ENCODE measurements at regions not wholly inside any gene's neighbourhood (a gene's known extent, or its start where the extent isn't known, plus 50 kb on each side); places are given as distances from the start of the nearest gene placed in this dataset.

- no peaks in the 10 kb centered on the region for H3K9me3 Mint-ChIP-seq
- H3K4me3 Mint-ChIP-seq = no peak overlapping the region
- no peak for ATAC-seq (replicated peaks)
- no peak overlapping the region for H3K27ac Mint-ChIP-seq
- H3K4me1 Mint-ChIP-seq = no peaks in the 10 kb centered on the region
- H3K36me3 Mint-ChIP-seq (ENCODE audit: low read depth) = no peaks in the 10 kb centered on the region
- no peaks in the 10 kb centered on the region for H3K27me3 Mint-ChIP-seq
Observed at GRCh38 chr2:12087175-12087574, 340.7 kb downstream of the LPIN1 start.

GRCh38 chr2:12087671-12088380, 341.4 kb downstream of the LPIN1 start:
- no peak overlapping the region for H3K4me3 Mint-ChIP-seq
- H3K27me3 Mint-ChIP-seq = no peaks in the 10 kb centered on the region
- no peaks in the 10 kb centered on the region for H3K4me1 Mint-ChIP-seq
- ATAC-seq (replicated peaks) = no peak
- no peak overlapping the region for H3K27ac Mint-ChIP-seq
- no peaks in the 10 kb centered on the region for H3K36me3 Mint-ChIP-seq (ENCODE audit: low read depth)
- H3K9me3 Mint-ChIP-seq = no peaks in the 10 kb centered on the region

GRCh38 chr2:12089001-12089400, 342.6 kb downstream of the LPIN1 start:
- Mint-ChIP-seq H3K27me3 (no peaks in the 10 kb centered on the region), H3K4me1 (no peaks in the 10 kb centered on the region), H3K4me3 (no peak overlapping the region), H3K27ac (no peak overlapping the region), H3K36me3 (ENCODE audit: low read depth) (no peaks in the 10 kb centered on the region), H3K9me3 (no peaks in the 10 kb centered on the region)
- no peak for ATAC-seq (replicated peaks)

GRCh38 chr2:12089496-12089895, 343.1 kb downstream of the LPIN1 start:
- no peaks in the 10 kb centered on the region for H3K36me3 Mint-ChIP-seq (ENCODE audit: low read depth)
- H3K27ac Mint-ChIP-seq = no peak overlapping the region
- no peaks in the 10 kb centered on the region for H3K27me3 Mint-ChIP-seq
- H3K9me3 Mint-ChIP-seq = peaks cover 3% of the 10 kb centered on the region
- no peak overlapping the region for H3K4me3 Mint-ChIP-seq
- H3K4me1 Mint-ChIP-seq = no peaks in the 10 kb centered on the region
- no peak for ATAC-seq (replicated peaks)

GRCh38 chr2:12090072-12090471, 343.6 kb downstream of the LPIN1 start:
- Mint-ChIP-seq H3K9me3 (peaks cover 3% of the 10 kb centered on the region), H3K4me3 (no peak overlapping the region), H3K27me3 (no peaks in the 10 kb centered on the region), H3K27ac (no peak overlapping the region), H3K4me1 (no peaks in the 10 kb centered on the region), H3K36me3 (ENCODE audit: low read depth) (no peaks in the 10 kb centered on the region)
- ATAC-seq (replicated peaks) = no peak

DNA sequence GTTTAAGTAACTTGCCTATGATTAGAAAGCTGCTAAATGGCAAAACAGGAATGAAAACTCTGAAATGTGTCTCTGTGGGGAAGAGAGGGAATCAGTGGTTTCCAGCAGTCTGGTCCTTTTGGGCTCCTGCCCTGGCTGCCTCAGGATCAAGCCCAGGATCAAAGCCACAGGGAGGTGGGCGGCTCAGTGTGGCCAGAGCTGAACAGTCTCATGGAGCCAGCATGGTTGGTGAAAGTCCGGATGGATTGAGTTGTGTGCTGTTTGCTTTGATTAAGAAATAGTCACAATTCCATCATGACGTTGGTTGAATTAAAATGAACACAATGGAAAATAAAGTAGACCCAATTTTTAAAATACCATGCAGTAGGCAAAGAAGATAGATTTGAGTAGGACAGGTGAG, 344.2 kb downstream of the LPIN1 start:
- Mint-ChIP-seq H3K27me3 (no peaks in the 10 kb centered on the region), H3K9me3 (peaks cover 3% of the 10 kb centered on the region), H3K4me3 (no peak overlapping the region), H3K36me3 (ENCODE audit: low read depth) (no peaks in the 10 kb centered on the region), H3K4me1 (no peaks in the 10 kb centered on the region), H3K27ac (no peak overlapping the region)
- no peak for ATAC-seq (replicated peaks)

GRCh38 chr2:12091201-12091806, 344.9 kb downstream of the LPIN1 start:
- Mint-ChIP-seq H3K36me3 (ENCODE audit: low read depth) (no peaks in the 10 kb centered on the region), H3K9me3 (peaks cover 3% of the 10 kb centered on the region), H3K27me3 (no peaks in the 10 kb centered on the region), H3K27ac (no peak overlapping the region), H3K4me3 (no peak overlapping the region), H3K4me1 (no peaks in the 10 kb centered on the region)
- no peak for ATAC-seq (replicated peaks)

DNA sequence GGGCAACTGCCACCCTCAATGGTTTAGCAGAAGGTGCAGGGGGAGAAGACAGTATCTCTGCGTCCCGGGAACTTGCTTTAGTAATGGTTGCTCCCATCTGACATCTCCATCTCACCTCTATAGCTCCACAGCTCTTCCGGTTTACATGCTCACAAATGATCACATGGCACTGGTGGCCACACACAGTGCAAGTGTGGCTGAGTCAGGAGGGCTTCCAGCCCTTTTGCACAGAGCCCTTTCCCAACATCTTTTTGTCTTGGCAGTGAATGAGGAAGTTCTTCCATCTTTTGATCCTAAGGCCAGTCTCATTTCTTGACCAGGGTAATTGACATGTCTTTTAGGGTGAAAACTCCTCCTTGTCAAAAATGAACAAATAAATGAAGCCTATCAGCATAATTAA, 347.7 kb downstream of the LPIN1 start:
- no peaks in the 10 kb centered on the region for H3K36me3 Mint-ChIP-seq (ENCODE audit: low read depth)
- H3K9me3 Mint-ChIP-seq = peaks cover 3% of the 10 kb centered on the region
- no peak for ATAC-seq (replicated peaks)
- no peak overlapping the region for H3K4me3 Mint-ChIP-seq
- no peak overlapping the region for H3K27ac Mint-ChIP-seq
- H3K4me1 Mint-ChIP-seq = no peaks in the 10 kb centered on the region
- no peaks in the 10 kb centered on the region for H3K27me3 Mint-ChIP-seq

- no peaks in the 10 kb centered on the region for H3K36me3 Mint-ChIP-seq (ENCODE audit: low read depth)
- H3K27ac Mint-ChIP-seq = no peak overlapping the region
- H3K27me3 Mint-ChIP-seq = no peaks in the 10 kb centered on the region
- no peak overlapping the region for H3K4me3 Mint-ChIP-seq
- peaks cover 3% of the 10 kb centered on the region for H3K9me3 Mint-ChIP-seq
- peaks cover 5% of the 10 kb centered on the region for H3K4me1 Mint-ChIP-seq
- ATAC-seq (replicated peaks) = no peak
Observed at GRCh38 chr2:12096051-12096787, 349.8 kb downstream of the LPIN1 start.

GRCh38 chr2:12096788-12097449, 350.5 kb downstream of the LPIN1 start:
- H3K36me3 Mint-ChIP-seq (ENCODE audit: low read depth) = no peaks in the 10 kb centered on the region
- peaks cover 7% of the 10 kb centered on the region for H3K9me3 Mint-ChIP-seq
- H3K4me1 Mint-ChIP-seq = peaks cover 5% of the 10 kb centered on the region
- no peak overlapping the region for H3K4me3 Mint-ChIP-seq
- H3K27ac Mint-ChIP-seq = no peak overlapping the region
- H3K27me3 Mint-ChIP-seq = no peaks in the 10 kb centered on the region
- no peak for ATAC-seq (replicated peaks)

DNA sequence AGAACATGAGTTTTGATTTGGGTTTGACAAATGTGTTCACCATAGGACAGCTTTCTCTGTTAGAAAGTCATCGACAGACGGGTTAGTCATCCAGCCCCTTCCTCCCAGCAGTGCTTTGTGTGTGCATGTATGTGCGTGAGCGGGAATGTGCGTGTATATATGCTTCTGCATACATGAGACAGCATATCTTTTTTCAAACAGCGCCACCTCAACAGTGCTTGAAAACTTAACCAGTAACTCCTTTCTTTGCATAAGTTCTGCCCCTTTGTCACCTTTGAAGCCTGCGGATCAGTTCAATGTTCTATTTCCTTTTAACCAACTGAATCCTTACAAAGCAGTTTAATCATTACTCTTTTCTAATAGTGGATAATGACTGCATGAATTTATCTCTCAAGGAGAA, 351.4 kb downstream of the LPIN1 start:
- Mint-ChIP-seq H3K4me3 (no peak overlapping the region), H3K4me1 (peaks cover 5% of the 10 kb centered on the region), H3K27ac (no peak overlapping the region), H3K9me3 (peaks cover 7% of the 10 kb centered on the region), H3K27me3 (no peaks in the 10 kb centered on the region), H3K36me3 (ENCODE audit: low read depth) (no peaks in the 10 kb centered on the region)
- ATAC-seq (replicated peaks) = no peak

- Mint-ChIP-seq H3K9me3 (peaks cover 3% of the 10 kb centered on the region), H3K27ac (no peak overlapping the region), H3K4me3 (no peak overlapping the region), H3K36me3 (ENCODE audit: low read depth) (no peaks in the 10 kb centered on the region), H3K4me1 (peaks cover 5% of the 10 kb centered on the region), H3K27me3 (no peaks in the 10 kb centered on the region)
- no peak for ATAC-seq (replicated peaks)
Observed at GRCh38 chr2:12099374-12099773, 352.9 kb downstream of the LPIN1 start.

GRCh38 chr2:12102679-12103078, 356.2 kb downstream of the LPIN1 start:
- H3K27ac Mint-ChIP-seq = no peak overlapping the region
- H3K36me3 Mint-ChIP-seq (ENCODE audit: low read depth) = no peaks in the 10 kb centered on the region
- no peaks in the 10 kb centered on the region for H3K27me3 Mint-ChIP-seq
- H3K4me3 Mint-ChIP-seq = no peak overlapping the region
- peaks cover 3% of the 10 kb centered on the region for H3K9me3 Mint-ChIP-seq
- H3K4me1 Mint-ChIP-seq = peaks cover 10% of the 10 kb centered on the region
- no peak for ATAC-seq (replicated peaks)

DNA sequence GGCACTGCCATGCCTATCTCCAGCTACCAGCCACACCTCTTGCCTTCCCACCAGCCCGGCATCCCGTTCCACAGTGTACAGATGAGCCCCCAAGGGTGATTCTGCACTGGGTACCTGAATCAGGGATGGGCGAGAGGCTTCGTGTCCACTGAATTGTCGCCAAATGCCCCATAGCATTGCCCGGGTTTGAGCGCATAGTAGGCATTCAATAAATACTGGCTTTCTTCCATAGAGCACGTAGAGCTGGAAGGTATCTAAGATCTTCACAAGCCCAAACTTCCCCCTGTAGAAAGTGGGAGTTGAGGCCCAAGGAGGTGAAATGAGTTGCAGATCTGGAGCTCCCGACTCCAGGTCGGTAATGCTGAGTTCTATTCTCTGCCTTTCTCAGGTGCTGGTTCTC, 358.7 kb downstream of the LPIN1 start:
- no peak for ATAC-seq (replicated peaks)
- H3K36me3 Mint-ChIP-seq (ENCODE audit: low read depth) = no peaks in the 10 kb centered on the region
- H3K4me1 Mint-ChIP-seq = peaks cover 12% of the 10 kb centered on the region
- H3K27ac Mint-ChIP-seq = no peak overlapping the region
- H3K27me3 Mint-ChIP-seq = no peaks in the 10 kb centered on the region
- H3K4me3 Mint-ChIP-seq = no peak overlapping the region
- peaks cover 3% of the 10 kb centered on the region for H3K9me3 Mint-ChIP-seq
